ENCODE measurements at regions not wholly inside any gene's neighbourhood (a gene's known extent, or its start where the extent isn't known, plus 50 kb on each side); places are given as distances from the start of the nearest gene placed in this dataset.

DNA sequence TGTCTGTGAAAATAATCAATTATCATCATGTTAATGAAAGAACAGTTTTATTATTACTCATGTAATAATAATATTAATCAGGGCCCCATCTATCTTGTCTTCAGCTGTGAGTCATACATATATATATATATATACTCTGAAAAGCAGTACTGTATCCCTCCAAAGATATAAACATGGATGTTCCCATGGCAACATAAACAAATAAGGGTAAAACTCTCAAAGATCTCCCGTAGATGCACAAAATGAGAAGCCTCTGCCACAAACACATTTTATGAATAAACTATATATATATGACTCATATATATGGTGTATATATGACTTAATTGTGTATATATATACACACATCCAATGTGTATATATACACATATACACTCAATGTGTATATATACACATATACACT is 163.8 kb upstream of the ARHGEF26 start:
- WGBS, 5 donors: 56 to 83% (median 73%) methylated on average over 1 of the region's 1 CpG
- Histone ChIP-seq H3K36me3 (no peaks in the 10 kb centered on the region), H3K4me1 (no peaks in the 10 kb centered on the region), H3K4me3 (no peak overlapping the region), H3K27me3 (replicated peaks in 1 of 7) (no peaks in the 10 kb centered on the region), H3K9me3 (no peaks in the 10 kb centered on the region), H3K27ac (no peak overlapping the region)
- DNase-seq: no peak
- TF ChIP-seq, protein P1, sequence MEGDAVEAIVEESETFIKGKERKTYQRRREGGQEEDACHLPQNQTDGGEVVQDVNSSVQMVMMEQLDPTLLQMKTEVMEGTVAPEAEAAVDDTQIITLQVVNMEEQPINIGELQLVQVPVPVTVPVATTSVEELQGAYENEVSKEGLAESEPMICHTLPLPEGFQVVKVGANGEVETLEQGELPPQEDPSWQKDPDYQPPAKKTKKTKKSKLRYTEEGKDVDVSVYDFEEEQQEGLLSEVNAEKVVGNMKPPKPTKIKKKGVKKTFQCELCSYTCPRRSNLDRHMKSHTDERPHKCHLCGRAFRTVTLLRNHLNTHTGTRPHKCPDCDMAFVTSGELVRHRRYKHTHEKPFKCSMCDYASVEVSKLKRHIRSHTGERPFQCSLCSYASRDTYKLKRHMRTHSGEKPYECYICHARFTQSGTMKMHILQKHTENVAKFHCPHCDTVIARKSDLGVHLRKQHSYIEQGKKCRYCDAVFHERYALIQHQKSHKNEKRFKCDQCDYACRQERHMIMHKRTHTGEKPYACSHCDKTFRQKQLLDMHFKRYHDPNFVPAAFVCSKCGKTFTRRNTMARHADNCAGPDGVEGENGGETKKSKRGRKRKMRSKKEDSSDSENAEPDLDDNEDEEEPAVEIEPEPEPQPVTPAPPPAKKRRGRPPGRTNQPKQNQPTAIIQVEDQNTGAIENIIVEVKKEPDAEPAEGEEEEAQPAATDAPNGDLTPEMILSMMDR (IDR thresholded peaks at IDR 0.05 in 8 of 11, conservative IDR thresholded peaks at IDR 0.05 in 3 of 11): no peak
- no peak for TF ChIP-seq POLR2AphosphoS5 (IDR thresholded peaks at IDR 0.05)
- intact Hi-C loops (cut with DNase I; ENCODE audit: low total_unique reads): no loop called here

DNA sequence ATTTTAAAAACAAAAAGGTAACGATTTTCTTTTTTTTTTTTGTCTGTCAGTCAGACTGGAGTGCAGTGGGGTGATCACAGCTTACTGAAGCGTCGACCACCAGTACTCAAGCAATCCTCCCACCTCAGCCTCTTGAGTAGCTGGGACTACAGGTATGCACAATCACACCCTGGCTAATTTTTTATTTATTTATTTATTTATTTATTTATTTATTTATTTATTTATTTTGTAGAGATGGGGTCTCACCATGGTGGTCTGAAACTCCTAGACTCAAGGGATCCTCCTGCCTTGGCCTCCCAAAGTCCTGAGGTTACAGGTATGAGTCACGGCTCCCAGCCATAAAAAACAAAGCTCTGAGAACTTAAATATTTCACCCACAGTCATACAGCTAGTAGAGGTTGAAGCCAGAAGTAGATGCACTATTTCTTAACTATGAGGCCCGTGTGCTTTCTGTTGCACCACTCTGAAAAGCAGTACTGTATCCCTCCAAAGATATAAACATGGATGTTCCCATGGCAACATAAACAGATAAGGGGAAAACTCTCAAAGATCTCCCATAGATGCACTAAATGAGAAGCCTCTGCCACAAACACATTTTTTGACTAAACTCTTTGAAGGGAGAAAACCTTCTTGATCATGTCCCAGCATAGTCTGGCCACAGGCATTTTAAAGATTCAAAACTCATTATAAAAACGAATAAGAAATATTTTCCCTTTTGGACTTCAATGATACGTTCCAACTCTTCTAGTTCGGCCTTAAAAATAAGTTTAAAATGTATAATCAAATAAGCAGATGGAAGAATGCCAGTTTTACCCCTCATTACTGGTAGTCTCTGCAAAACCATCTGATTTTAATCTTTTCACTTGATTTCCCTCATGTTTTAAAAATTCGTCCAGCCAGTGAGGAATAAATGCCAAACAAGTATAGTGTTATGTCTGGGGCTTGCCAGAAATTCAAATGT is 162.3 kb upstream of the ARHGEF26 start:
- TF ChIP-seq, protein P1 (IDR thresholded peaks at IDR 0.05 in 8 of 11, conservative IDR thresholded peaks at IDR 0.05 in 3 of 11): no peak
- no peak for TF ChIP-seq POLR2AphosphoS5 (IDR thresholded peaks at IDR 0.05)
- TF ChIP-seq POLR2A (IDR thresholded peaks at IDR 0.05): no peak
- WGBS, 5 donors: 71 to 88% (median 76%) methylated on average over 9 of the region's 9 CpGs
- Histone ChIP-seq H3K4me1 (no peaks in the 10 kb centered on the region), H3K27me3 (replicated peaks in 1 of 7) (no peaks in the 10 kb centered on the region), H3K36me3 (no peaks in the 10 kb centered on the region), H3K4me3 (no peak overlapping the region), H3K27ac (no peak overlapping the region), H3K9me3 (no peaks in the 10 kb centered on the region)
- intact Hi-C loops (cut with DNase I; ENCODE audit: low total_unique reads): no loop called here
- DNase-seq: no peak

DNA sequence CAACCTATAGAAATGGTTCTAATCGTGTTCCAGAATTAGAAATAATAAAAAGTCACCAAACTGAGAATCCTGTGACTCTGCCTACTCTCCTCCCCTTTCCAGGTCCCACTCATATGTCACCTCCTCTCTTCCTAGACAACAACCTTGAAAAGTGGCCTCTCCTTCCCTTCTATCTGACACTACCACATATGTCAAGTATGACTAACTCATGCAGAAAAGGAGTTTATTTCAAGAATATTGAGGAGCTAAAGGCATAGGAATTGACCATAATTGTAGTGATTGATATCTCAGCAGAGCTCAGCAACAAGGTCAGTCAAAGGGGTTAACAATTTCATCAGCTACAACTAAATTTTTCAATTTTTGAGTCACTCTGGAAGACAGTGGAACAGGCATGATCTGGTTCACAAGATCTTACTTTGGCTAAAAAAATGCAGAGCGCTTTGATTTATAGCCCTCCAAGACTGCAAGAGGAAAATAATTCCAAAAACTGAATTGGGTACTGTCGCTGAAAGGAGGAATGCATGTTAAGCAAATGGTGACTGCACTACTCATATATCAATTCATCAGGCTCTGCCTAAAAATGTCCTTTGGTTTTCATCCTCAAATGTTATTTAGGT is 160.6 kb upstream of the ARHGEF26 start:
- no peaks in the 10 kb centered on the region for H3K4me1 ChIP-seq
- TF ChIP-seq POLR2A (IDR thresholded peaks at IDR 0.05): no peak
- TF ChIP-seq, protein P1 (IDR thresholded peaks at IDR 0.05 in 8 of 11, conservative IDR thresholded peaks at IDR 0.05 in 3 of 11): no peak
- no peak for TF ChIP-seq POLR2AphosphoS5 (IDR thresholded peaks at IDR 0.05)

DNA sequence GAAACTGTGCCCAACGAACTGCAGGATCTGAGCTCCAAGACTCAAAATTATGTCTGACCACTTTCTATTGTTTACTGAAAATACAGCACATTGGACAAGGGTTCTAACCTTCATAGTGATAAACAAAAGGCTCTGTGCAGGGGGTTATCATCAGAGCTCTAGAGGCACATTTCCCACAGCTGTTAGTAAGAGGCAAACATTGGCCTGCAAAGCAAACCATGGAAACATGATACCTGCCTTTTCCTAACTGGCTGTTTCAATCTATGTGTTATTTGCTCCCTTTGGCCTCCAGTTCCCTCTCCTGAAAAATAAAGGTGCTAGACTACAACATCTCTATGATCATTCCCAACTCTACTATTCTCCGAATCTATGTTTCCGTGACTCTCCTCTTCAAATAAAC is 159.7 kb upstream of the ARHGEF26 start:
- Histone ChIP-seq H3K9me3 (peaks cover 0 to 4% (median 0%) of the 10 kb centered on the region in 8 donors), H3K36me3 (no peaks in the 10 kb centered on the region), H3K27ac (no peak overlapping the region), H3K4me3 (no peak overlapping the region), H3K27me3 (replicated peaks in 1 of 7) (no peaks in the 10 kb centered on the region), H3K4me1 (no peaks in the 10 kb centered on the region)
- WGBS, 5 donors: 81 to 91% (median 84%) methylated on average over 3 of the region's 3 CpGs
- intact Hi-C loops (cut with DNase I; ENCODE audit: low total_unique reads): no loop called here
- no peak for DNase-seq
- TF ChIP-seq POLR2A (IDR thresholded peaks at IDR 0.05) (no peak), POLR2AphosphoS5 (IDR thresholded peaks at IDR 0.05) (no peak)
- TF ChIP-seq, protein P1 (IDR thresholded peaks at IDR 0.05 in 8 of 11, conservative IDR thresholded peaks at IDR 0.05 in 3 of 11): no peak

More for the DNA sequence above, 160.6 kb upstream of the ARHGEF26 start:
- no peak overlapping the region for H3K4me3 ChIP-seq
- no peak for DNase-seq
- intact Hi-C loops (cut with DNase I; ENCODE audit: low total_unique reads): no loop called here
- no peak overlapping the region for H3K27ac ChIP-seq
- no peaks in the 10 kb centered on the region for H3K27me3 ChIP-seq (replicated peaks in 1 of 7)
- no peaks in the 10 kb centered on the region for H3K36me3 ChIP-seq
- H3K9me3 ChIP-seq: peaks cover 0 to 1% (median 0%) of the 10 kb centered on the region in 8 donors
- WGBS, 5 donors: 76 to 82% (median 80%) methylated on average over 3 of the region's 3 CpGs

Data from spleen (tissue), 11 donors.